ENCODE measurements at regions not wholly inside any gene's neighbourhood (a gene's known extent, or its start where the extent isn't known, plus 50 kb on each side); places are given as distances from the start of the nearest gene placed in this dataset.

DNA sequence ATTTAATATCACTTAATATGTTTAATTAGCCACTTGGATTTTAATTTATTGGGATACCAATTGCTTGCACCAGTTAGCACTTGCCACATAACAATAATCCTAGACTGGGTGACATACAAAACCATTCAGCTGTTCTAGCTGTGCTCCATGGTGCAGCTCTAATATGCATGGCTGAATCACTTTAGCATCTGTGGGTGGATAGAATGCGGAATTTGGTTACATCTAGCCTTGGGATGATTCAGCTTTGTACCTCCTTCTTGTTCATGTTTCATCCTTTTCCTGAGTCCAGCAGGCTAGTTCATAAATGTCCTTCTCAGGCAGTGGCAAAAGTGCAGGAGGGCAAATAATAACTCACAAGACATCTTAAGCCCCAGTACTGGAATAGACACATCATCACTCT, 1263.0 kb downstream of the LRFN5 start:
- no peak for DNase-seq

DNA sequence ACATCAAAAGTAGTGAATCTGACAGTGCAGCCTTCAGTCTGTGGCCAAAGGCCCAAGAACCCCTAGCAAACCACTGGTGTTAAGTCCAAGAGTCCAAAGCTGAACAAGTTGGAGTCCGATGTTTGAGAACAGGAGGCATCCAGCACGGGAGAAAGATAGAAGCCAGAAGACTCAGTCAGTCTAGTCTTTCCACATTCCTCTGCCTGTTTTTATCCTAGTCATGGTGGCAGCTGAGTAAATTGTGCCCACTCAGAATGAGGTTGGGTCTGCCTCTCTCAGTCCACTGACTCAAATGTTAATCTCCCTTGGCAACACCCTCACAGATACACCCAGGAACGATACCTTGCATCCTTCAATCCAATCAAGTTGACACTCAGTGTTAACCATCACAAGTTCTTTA, 1255.4 kb downstream of the LRFN5 start:
- DNase-seq, result no peak

GRCh38 chr14:42860371-42860770, 1253.7 kb downstream of the LRFN5 start:
- DNase-seq, result no peak

GRCh38 chr14:42856106-42856505, 1249.4 kb downstream of the LRFN5 start:
- DNase-seq, result no peak

GRCh38 chr14:42855085-42855484, 1248.4 kb downstream of the LRFN5 start:
- no peak for DNase-seq

DNA sequence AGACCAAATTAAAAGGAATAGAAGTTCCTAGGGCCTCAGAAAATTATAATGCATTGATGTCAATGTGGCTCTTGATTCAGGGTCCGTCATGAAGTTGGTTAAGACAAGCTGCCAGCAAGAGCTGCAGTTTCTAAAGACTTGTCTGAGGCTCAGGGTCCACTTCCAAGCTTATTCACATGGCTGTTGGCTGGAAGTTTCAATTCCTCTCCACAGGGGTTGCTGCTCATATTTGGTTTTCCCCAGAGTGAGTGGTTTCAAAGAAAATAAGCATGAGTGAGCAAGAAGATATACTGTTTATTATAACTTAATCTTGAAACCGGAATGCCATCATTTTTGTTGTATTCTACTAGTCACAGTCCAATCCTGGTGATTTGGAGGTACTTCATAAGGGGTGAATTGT, 1247.4 kb downstream of the LRFN5 start:
- no peak for DNase-seq

DNA sequence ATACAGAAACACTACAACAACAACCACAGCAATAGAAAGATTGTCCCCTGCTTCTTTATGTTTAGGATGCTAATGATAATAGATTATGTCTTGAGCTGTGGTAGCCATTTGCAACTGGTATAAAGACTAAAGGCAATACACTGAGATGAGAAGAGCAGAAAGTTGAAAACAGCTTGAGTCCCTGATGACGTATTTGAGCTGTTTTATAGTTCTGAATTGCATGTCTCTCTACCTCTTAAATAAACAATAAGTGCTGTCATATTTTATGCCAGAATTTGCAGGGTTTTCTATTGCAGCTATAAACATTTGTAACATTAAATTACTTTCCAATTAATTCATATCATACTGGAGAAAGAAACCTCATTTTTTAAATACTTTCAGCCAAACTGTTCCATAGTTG, 1242.0 kb downstream of the LRFN5 start:
- no peak for DNase-seq

DNA sequence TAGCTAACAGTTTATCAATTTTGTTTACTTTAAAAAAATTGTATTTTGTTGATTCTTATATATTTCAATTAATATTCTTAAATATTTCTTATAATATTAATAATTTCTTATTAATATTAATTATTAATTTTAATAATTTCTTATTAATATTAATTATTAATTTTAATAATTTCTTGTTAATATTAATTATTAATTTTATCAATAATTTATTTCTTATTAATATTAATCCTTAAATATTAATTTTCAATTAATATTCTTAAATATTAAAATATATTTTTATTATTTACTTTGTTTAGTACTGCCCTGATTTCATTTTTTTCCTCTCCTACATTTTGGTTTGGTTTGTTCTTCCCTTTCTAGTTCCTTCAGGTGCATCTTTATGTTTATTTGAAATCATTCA, 1208.1 kb downstream of the LRFN5 start:
- no peak for DNase-seq

DNA sequence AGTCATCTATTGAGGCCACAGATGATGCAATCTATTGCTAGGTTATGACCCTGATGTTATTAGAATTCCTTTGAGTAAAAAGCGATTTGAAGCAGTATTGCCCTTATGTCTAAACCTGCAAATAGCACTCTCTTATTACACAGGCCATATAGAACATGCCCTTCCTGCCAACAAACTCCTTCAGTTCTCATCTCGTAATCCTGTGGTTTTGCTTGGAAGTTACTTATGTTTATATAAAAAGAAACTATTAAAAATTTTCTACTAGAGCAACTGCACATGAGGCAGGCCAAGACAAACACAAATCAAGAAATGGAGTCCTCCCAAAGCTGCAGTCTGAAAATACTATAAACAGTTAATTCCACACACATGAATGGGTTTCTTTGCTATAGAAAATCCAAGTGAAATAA, 1200.2 kb downstream of the LRFN5 start:
- no peak for DNase-seq

- DNase-seq, result no peak
Observed at GRCh38 chr14:42804141-42804540, 1197.5 kb downstream of the LRFN5 start.

DNA sequence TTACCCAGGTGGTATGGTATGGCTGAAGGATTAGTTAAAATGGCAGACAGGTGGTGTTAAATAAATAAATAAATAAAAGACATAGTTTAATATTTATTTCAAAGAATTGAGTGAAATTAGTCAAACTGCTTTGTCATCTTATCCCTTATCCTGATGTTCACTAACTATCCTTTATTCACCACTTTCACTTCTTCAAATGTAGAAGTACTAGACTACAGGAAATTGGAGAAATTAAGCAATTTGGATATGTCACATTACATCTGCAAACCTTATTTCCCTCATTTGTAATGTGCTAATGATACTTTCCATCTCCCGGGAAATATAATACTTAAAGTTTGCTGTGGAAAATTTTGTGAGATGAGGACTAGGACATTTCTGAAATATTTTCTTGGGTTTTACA, 1195.7 kb downstream of the LRFN5 start:
- no peak for DNase-seq

GRCh38 chr14:42792166-42792565, 1185.5 kb downstream of the LRFN5 start:
- no peak for DNase-seq

GRCh38 chr14:42782754-42783153, 1176.1 kb downstream of the LRFN5 start:
- DNase-seq, result no peak

GRCh38 chr14:42778984-42779383, 1172.3 kb downstream of the LRFN5 start:
- no peak for DNase-seq

DNA sequence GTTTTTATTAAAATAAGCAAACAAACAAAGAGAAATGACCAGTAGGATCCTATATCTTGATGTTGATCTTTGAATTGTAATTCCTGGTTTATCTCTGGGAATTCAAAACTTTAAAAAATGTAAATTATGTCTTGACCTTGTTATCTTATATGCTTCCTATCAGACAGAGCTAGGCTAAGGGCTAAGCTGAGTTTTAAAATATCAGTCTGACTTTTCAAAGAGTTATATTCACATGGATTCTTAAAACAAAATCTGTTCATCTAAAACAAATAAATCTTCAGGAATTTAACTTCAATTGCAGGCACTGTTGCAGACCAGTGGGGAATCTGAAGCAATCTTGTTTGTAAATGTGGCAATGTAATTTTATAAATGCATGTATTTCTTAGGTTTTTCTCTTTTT, 1144.1 kb downstream of the LRFN5 start:
- no peak for DNase-seq

- no peak for DNase-seq
Observed at GRCh38 chr14:42742084-42742483, 1135.4 kb downstream of the LRFN5 start.

DNA sequence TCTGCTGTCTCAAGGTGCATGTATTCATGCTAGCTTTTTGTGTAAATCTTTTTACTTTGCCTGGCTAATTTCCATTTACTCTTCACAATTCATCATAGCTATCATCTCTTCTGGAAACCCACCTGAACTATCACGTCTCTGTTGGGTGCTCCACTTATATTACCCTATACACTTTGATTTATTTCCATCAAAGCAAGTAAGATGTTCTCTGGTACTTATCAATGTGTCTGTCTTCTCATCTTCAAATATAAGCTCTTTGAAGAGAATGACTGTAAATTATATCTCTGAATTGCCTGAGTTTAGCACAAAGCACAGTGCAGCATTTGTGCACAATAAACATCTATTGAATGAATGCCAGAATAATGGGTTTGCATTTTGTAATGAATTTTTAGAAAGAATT, 1129.7 kb downstream of the LRFN5 start:
- DNase-seq, result no peak

DNA sequence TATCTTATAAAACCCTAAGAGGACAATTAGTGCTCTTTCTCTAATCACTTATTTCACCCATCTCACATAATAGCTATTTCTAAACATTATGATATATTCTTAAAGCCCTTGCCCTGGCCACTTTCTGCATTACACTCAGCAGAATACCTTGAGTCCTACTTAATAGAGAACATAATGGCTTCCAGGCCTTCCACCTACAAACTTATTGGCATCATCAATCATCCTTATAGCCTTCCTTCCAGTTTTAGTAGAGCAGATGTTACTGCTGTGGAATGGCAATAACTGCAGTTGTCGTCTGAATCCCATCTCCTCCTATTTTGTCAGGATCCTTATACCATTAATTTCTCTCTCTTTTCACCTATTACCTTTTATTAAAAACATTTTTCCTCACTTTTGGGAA, 1127.4 kb downstream of the LRFN5 start:
- DNase-seq, result no peak

- no peak for DNase-seq
Observed at GRCh38 chr14:42732005-42732404, 1125.3 kb downstream of the LRFN5 start.

GRCh38 chr14:42731480-42731879, 1124.8 kb downstream of the LRFN5 start:
- no peak for DNase-seq

- DNase-seq, result no peak
Observed at GRCh38 chr14:42729681-42730080, 1123.0 kb downstream of the LRFN5 start.

GRCh38 chr14:42719391-42719790, 1112.7 kb downstream of the LRFN5 start:
- DNase-seq, result no peak

DNA sequence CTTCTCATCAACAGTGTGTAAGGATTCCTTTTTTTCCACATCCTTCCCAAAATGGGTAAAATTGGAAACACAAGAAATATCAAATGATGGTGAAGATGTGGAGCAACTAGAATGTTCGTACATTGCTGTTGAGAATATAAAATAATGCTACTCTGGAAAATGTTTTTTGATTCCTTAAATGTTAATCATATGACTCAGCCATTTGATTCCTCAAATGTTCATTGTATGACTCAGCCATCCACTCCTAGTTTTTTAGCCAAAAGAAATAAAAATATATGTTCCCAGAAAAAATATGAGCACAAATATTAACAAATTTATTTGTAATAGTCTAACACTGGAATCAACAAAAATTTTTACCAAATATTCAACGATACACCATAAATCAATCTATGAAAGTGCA, 1108.6 kb downstream of the LRFN5 start:
- DNase-seq, result no peak

- no peak for DNase-seq
Observed at GRCh38 chr14:42710071-42710470, 1103.4 kb downstream of the LRFN5 start.

- no peak for DNase-seq
Observed at GRCh38 chr14:42703501-42703900, 1096.8 kb downstream of the LRFN5 start.

DNA sequence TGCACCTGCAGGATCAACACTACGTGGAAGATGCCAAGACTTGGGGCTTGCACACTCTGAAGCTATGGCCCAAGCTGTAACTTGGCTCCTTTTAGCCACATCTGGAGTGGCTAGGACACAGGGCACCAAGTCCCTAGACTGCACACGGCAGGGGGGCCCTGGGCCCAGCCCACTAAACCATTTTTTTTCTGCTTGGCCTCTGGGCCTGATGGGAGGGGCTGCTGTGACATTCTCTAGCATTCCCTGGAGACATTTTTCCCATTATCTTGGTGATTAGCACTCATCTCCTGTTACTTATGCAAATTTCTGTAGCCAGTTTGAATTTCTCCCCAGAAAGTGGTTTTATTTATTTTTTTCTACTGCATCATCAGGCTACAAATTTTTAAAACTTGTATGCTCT, 1080.7 kb downstream of the LRFN5 start:
- DNase-seq, result no peak
